ENCODE measurements at regions not wholly inside any gene's neighbourhood (a gene's known extent, or its start where the extent isn't known, plus 50 kb on each side); places are given as distances from the start of the nearest gene placed in this dataset.

DNA sequence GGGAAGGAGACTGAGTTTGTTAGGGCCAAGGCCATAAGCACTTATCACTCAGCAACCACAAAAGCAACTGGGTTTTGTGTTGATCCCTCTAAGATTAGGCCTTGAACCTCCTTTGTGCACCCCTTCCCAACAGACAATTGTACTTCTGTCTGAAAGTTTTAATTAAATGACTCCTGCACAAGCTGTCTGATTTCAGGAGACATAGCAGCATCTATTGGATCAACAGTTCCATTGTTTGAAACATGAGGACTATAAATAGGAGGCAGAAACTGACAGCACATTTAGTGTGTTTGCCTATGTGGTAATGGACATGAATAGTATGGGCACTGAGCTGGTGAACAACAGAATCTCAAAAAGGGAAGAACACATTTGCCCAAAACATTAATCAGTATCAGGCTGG, 167.3 kb upstream of the KCNJ6 start:
- POLR2A ChIA-PET: no interaction called here
- Histone ChIP-seq H3K9me3 (ENCODE audit: control insufficient read depth, insufficient read depth, low read depth, low read length) (no peaks in the 10 kb centered on the region), H3K36me3 (ENCODE audit: control insufficient read depth in 2 of 2, insufficient read depth in 1 of 2, low read length in 2 of 2) (no peaks in the 10 kb centered on the region), H3K4me1 (ENCODE audit: control insufficient read depth, insufficient read depth, low read length) (no peaks in the 10 kb centered on the region), H3K27ac (ENCODE audit: extremely low read depth, low read depth, low read length) (no peak overlapping the region), H3K4me3 (ENCODE audit: low read depth, low read length) (no peak overlapping the region)
- CTCF ChIA-PET: no interaction called here
- TF ChIP-seq, protein P1, sequence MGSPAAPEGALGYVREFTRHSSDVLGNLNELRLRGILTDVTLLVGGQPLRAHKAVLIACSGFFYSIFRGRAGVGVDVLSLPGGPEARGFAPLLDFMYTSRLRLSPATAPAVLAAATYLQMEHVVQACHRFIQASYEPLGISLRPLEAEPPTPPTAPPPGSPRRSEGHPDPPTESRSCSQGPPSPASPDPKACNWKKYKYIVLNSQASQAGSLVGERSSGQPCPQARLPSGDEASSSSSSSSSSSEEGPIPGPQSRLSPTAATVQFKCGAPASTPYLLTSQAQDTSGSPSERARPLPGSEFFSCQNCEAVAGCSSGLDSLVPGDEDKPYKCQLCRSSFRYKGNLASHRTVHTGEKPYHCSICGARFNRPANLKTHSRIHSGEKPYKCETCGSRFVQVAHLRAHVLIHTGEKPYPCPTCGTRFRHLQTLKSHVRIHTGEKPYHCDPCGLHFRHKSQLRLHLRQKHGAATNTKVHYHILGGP (tag by site-specific recombination; IDR thresholded peaks at IDR 0.05): no peak
- TF ChIP-seq ZNF792 (tag by site-specific recombination; IDR thresholded peaks at IDR 0.05) (no peak), SCRT1 (tag by site-specific recombination; IDR thresholded peaks at IDR 0.05; ENCODE audit: borderline replicate concordance) (no peak), ZNF623 (tag by site-specific recombination; IDR thresholded peaks at IDR 0.05) (no peak), KLF7 (tag by site-specific recombination; IDR thresholded peaks at IDR 0.05; ENCODE audit: borderline replicate concordance) (no peak), ZNF639 (tag by site-specific recombination; IDR thresholded peaks at IDR 0.05) (no peak), ZNF266 (tag by site-specific recombination; IDR thresholded peaks at IDR 0.05; ENCODE audit: low read depth) (no peak), ZNF366 (tag by site-specific recombination; conservative IDR thresholded peaks at IDR 0.05) (no peak), ZBTB7A (tag by site-specific recombination; IDR thresholded peaks at IDR 0.05; ENCODE audit: low read depth) (no peak), ZNF140 (tag by site-specific recombination; IDR thresholded peaks at IDR 0.05) (no peak), ZNF747 (tag by site-specific recombination; IDR thresholded peaks at IDR 0.05) (no peak)

DNA sequence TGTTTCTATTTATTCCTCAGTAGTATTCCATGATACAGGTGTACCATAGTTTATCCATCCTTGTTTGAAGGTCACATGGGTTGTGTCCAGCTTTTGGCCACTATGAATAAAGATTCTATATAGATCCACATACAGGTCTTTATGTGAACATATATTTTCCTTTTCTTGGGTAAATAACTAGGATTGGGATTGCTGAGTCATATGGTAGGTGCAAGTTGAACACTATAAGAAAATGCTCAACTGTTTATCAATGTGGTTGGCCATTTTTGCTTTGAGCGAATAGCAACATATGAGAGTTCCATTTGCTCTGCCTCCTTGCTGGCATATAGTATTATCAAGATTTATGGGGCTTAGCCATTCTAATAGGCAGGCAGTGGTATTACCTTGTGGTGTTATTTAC, 170.2 kb upstream of the KCNJ15 start:
- POLR2A ChIA-PET: no interaction called here
- CTCF ChIA-PET: no interaction called here

More for the DNA sequence above, 170.2 kb upstream of the KCNJ15 start:
- Histone ChIP-seq H3K27ac (ENCODE audit: extremely low read depth, low read depth, low read length) (no peak overlapping the region), H3K4me3 (ENCODE audit: low read depth, low read length) (no peak overlapping the region), H3K36me3 (ENCODE audit: control insufficient read depth in 2 of 2, insufficient read depth in 1 of 2, low read length in 2 of 2) (no peaks in the 10 kb centered on the region), H3K4me1 (ENCODE audit: control insufficient read depth, insufficient read depth, low read length) (no peaks in the 10 kb centered on the region), H3K9me3 (ENCODE audit: control insufficient read depth, insufficient read depth, low read depth, low read length) (no peaks in the 10 kb centered on the region)
- TF ChIP-seq ZFP37 (tag by site-specific recombination; IDR thresholded peaks at IDR 0.05) (no peak), ZNF184 (tag by site-specific recombination; IDR thresholded peaks at IDR 0.05) (no peak), ZNF548 (tag by site-specific recombination; IDR thresholded peaks at IDR 0.05) (no peak), ZNF530 (tag by site-specific recombination; IDR thresholded peaks at IDR 0.05; ENCODE audit: low read depth) (no peak), ZNF449 (tag by site-specific recombination; IDR thresholded peaks at IDR 0.05) (no peak), ZBTB8A (tag by site-specific recombination; IDR thresholded peaks at IDR 0.05) (no peak), ZNF2 (tag by site-specific recombination; IDR thresholded peaks at IDR 0.05) (no peak), ZNF26 (tag by site-specific recombination; IDR thresholded peaks at IDR 0.05) (no peak)
- TF ChIP-seq, protein P2, sequence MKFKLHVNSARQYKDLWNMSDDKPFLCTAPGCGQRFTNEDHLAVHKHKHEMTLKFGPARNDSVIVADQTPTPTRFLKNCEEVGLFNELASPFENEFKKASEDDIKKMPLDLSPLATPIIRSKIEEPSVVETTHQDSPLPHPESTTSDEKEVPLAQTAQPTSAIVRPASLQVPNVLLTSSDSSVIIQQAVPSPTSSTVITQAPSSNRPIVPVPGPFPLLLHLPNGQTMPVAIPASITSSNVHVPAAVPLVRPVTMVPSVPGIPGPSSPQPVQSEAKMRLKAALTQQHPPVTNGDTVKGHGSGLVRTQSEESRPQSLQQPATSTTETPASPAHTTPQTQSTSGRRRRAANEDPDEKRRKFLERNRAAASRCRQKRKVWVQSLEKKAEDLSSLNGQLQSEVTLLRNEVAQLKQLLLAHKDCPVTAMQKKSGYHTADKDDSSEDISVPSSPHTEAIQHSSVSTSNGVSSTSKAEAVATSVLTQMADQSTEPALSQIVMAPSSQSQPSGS (tag by site-specific recombination; IDR thresholded peaks at IDR 0.05; ENCODE audit: low read depth): no peak
- TF ChIP-seq, protein P3, sequence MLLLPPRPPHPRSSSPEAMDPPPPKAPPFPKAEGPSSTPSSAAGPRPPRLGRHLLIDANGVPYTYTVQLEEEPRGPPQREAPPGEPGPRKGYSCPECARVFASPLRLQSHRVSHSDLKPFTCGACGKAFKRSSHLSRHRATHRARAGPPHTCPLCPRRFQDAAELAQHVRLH (tag by site-specific recombination; IDR thresholded peaks at IDR 0.05): no peak
